ENCODE measurements at regions not wholly inside any gene's neighbourhood (a gene's known extent, or its start where the extent isn't known, plus 50 kb on each side); places are given as distances from the start of the nearest gene placed in this dataset.
"Not testable (repeated sequence)": the region's sequence is repeated elsewhere in the genome, so short reads cannot be mapped to it uniquely, and the experiment has no call there.

GRCh38 chr2:211144974-211145665, 588.7 kb downstream of the CPS1 start:
- no peak for DNase-seq

- DNase-seq = no peak
These were observed 593.3 kb downstream of the CPS1 start for GRCh38 chr2:211149731-211150130.

GRCh38 chr2:211157211-211157610, 600.8 kb downstream of the CPS1 start:
- DNase-seq = no peak

GRCh38 chr2:211157856-211158463, 601.6 kb downstream of the CPS1 start:
- DNase-seq = no peak

GRCh38 chr2:211159972-211160371, 603.6 kb downstream of the CPS1 start:
- peak; percentile 40 for DNase-seq

GRCh38 chr2:211161236-211161635, 604.8 kb downstream of the CPS1 start:
- no peak for DNase-seq

GRCh38 chr2:211162911-211163310, 606.5 kb downstream of the CPS1 start:
- no peak for DNase-seq

- DNase-seq = no peak
These were observed 614.4 kb downstream of the CPS1 start for GRCh38 chr2:211170843-211171242.

GRCh38 chr2:211174021-211174420, 617.6 kb downstream of the CPS1 start:
- no peak for DNase-seq

GRCh38 chr2:211174631-211175030, 618.2 kb downstream of the CPS1 start:
- DNase-seq = no peak

GRCh38 chr2:211175956-211176355, 619.6 kb downstream of the CPS1 start:
- DNase-seq = no peak

GRCh38 chr2:211176514-211177141, 620.2 kb downstream of the CPS1 start:
- no peak for DNase-seq

GRCh38 chr2:211181626-211182025, 625.2 kb downstream of the CPS1 start:
- no peak for DNase-seq

- no peak for DNase-seq
These were observed 631.2 kb downstream of the CPS1 start for GRCh38 chr2:211187602-211188001.

GRCh38 chr2:211203986-211204385, 647.6 kb downstream of the CPS1 start:
- no peak for DNase-seq

- DNase-seq = no peak
These were observed 648.1 kb downstream of the CPS1 start for GRCh38 chr2:211204456-211204855.

- DNase-seq = no peak
These were observed 648.5 kb downstream of the CPS1 start for GRCh38 chr2:211204902-211205301.

- no peak for DNase-seq
These were observed 649.0 kb downstream of the CPS1 start for GRCh38 chr2:211205358-211205757.

- DNase-seq = no peak
These were observed 649.4 kb downstream of the CPS1 start for GRCh38 chr2:211205836-211206235.

- DNase-seq = no peak
These were observed 659.8 kb downstream of the CPS1 start for GRCh38 chr2:211216221-211216620.

- DNase-seq = not testable (repeated sequence)
These were observed 663.1 kb downstream of the CPS1 start for GRCh38 chr2:211219548-211219947.

GRCh38 chr2:211225784-211226183, 669.4 kb downstream of the CPS1 start:
- DNase-seq = no peak

GRCh38 chr2:211228559-211228958, 672.2 kb downstream of the CPS1 start:
- no peak for DNase-seq

GRCh38 chr2:211237586-211238275, 681.3 kb downstream of the CPS1 start:
- no peak for DNase-seq
